Heart left ventricle (tissue), 13 donors: ENCODE measurements at regions not wholly inside any gene's neighbourhood (a gene's known extent, or its start where the extent isn't known, plus 50 kb on each side); places are given as distances from the start of the nearest gene placed in this dataset.

Experiments
- CTCF ChIP-seq, 12 donors: fragments of 200-600 bp; sonication (generic) in 4 of 12; IDR thresholded peaks; one replicate each; pipeline versions ENCODE4 v1.5.0 to v1.8.0; 2018 to 2022; ENCODE audit warnings: antibody characterized with exemption in 12 of 12, mild to moderate bottlenecking in 5 of 12
- POLR2A ChIP-seq, 2 donors: fragments of 450-650 bp; IDR thresholded peaks; one replicate each; pipeline ENCODE4 v1.6.1; 2017; ENCODE audit warnings: antibody characterized with exemption in 2 of 2, mild to moderate bottlenecking in 2 of 2, moderate library complexity in 2 of 2
- donor health status: ischemic (EF 13 %, LVEDD 7.1; RV severe dilation, severe dysfunction).
- donor health status: DM: no; HTN: yes; CAD: no.
- donor health status: DM: no; HTN: no; CAD: no.
- donor health status: ischemic (EF 25% LVEDD 6.9; RV normal size, moderate dysfunction).
- donor health status: ischemic (EF 25% LVEDD 5.7; RV mildly dilated, moderate dysfunction).
- donor health status: ischemic (EF 35%, LVEDD 5.7; RV mildly dilated, moderate dysfunction).
- donor health status: nonischemic (EF 11% LVEDD 7.7; RV severe dilation, severe dysfunction).
- donor health status: DM: yes; HTN: yes; CAD: no.
- donor health status: PGD.
- donor health status: ischemic (EF 29% LVEDD 5.4; RV normal size, mild dysfunction).
- donor health status: nonischemic (EF 23%, LVEDD 6.1; RV moderate dilation, normal function).

GRCh38 chrX:147378767-147379166 lies 533.0 kb upstream of the FMR1 start:
- TF ChIP-seq CTCF (IDR thresholded peaks at IDR 0.05) (no peak), POLR2A (IDR thresholded peaks at IDR 0.05) (no peak)
